ENCODE measurements at regions not wholly inside any gene's neighbourhood (a gene's known extent, or its start where the extent isn't known, plus 50 kb on each side); places are given as distances from the start of the nearest gene placed in this dataset.
A peak's percentile ranks its signal among the peaks of the same experiment; 100 is the strongest.

- H3K4me1 ChIP-seq (ENCODE audit: control insufficient read depth, insufficient read depth, low read depth, low read length) = no peaks in the 10 kb centered on the region
- no peaks in the 10 kb centered on the region for H3K79me1 ChIP-seq (replicated peaks; ENCODE audit: low read length, poor library complexity, severe bottlenecking)
- no peak overlapping the region for H3K23ac ChIP-seq (ENCODE audit: low read length in 2 of 2)
- H4K8ac ChIP-seq (ENCODE audit: low read length) = no peak overlapping the region
- no peak overlapping the region for H3K4ac ChIP-seq (ENCODE audit: low read depth in 1 of 2, low read length in 2 of 2)
- no peak overlapping the region for H2AK5ac ChIP-seq (ENCODE audit: low read length, severe bottlenecking)
- no peak overlapping the region for H3K27ac ChIP-seq (ENCODE audit: low read length, poor library complexity, severe bottlenecking)
- no peak overlapping the region for H3K4me2 ChIP-seq (ENCODE audit: low read length, poor library complexity, severe bottlenecking)
- no peak overlapping the region for H2BK120ac ChIP-seq (ENCODE audit: low read depth, low read length)
- no peak overlapping the region for H4K91ac ChIP-seq (ENCODE audit: low read length)
- H3K18ac ChIP-seq (ENCODE audit: low read depth in 1 of 2, low read length in 2 of 2) = no peak overlapping the region
- H2BK12ac ChIP-seq (ENCODE audit: low read length in 2 of 2) = no peak overlapping the region
- no peak overlapping the region for H3K14ac ChIP-seq (ENCODE audit: low read length in 2 of 2)
- H2AFZ ChIP-seq (ENCODE audit: low read depth, low read length) = no peak overlapping the region
- H3K9me3 ChIP-seq (ENCODE audit: control insufficient read depth, low read length) = no peaks in the 10 kb centered on the region
- peaks cover 0 to 16% of the 10 kb centered on the region in 2 experiments for H3K27me3 ChIP-seq (ENCODE audit: control insufficient read depth in 1 of 2, insufficient read depth in 1 of 2, low read length in 2 of 2)
- no peak overlapping the region for H3K4me3 ChIP-seq (ENCODE audit: insufficient read depth in 1 of 2, low read depth in 1 of 2, low read length in 2 of 2)
- DNase-seq = no peak
- WGBS = 100% methylated on average over 1 of the region's 1 CpG
- H3K36me3 ChIP-seq (ENCODE audit: control insufficient read depth in 1 of 2, insufficient read depth in 2 of 2, low read depth in 1 of 2, low read length in 2 of 2) = no peaks in the 10 kb centered on the region
- no peak overlapping the region for H3K9ac ChIP-seq (ENCODE audit: low read length)
- H2BK15ac ChIP-seq (ENCODE audit: low read depth, poor library complexity, severe bottlenecking) = no peak overlapping the region
- no peak overlapping the region for H2BK5ac ChIP-seq (ENCODE audit: low read depth, low read length, poor library complexity, severe bottlenecking)
Measured at GRCh38 chr3:94252316-94252715, 189.5 kb downstream of the NSUN3 start.

- Histone ChIP-seq H3K79me1 (replicated peaks; ENCODE audit: low read length, poor library complexity, severe bottlenecking) (no peaks in the 10 kb centered on the region), H3K27ac (ENCODE audit: low read length, poor library complexity, severe bottlenecking) (no peak overlapping the region), H4K8ac (ENCODE audit: low read length) (no peak overlapping the region), H3K4me1 (ENCODE audit: control insufficient read depth, insufficient read depth, low read depth, low read length) (no peaks in the 10 kb centered on the region), H2AFZ (ENCODE audit: low read depth, low read length) (no peak overlapping the region), H3K9me3 (ENCODE audit: control insufficient read depth, low read length) (no peaks in the 10 kb centered on the region), H3K4me2 (ENCODE audit: low read length, poor library complexity, severe bottlenecking) (no peak overlapping the region), H2BK12ac (ENCODE audit: low read length in 2 of 2) (no peak overlapping the region), H3K4ac (ENCODE audit: low read depth in 1 of 2, low read length in 2 of 2) (no peak overlapping the region), H3K18ac (ENCODE audit: low read depth in 1 of 2, low read length in 2 of 2) (no peak overlapping the region), H4K91ac (ENCODE audit: low read length) (no peak overlapping the region), H3K23ac (ENCODE audit: low read length in 2 of 2) (no peak overlapping the region), H3K4me3 (ENCODE audit: insufficient read depth in 1 of 2, low read depth in 1 of 2, low read length in 2 of 2) (no peak overlapping the region), H2BK5ac (ENCODE audit: low read depth, low read length, poor library complexity, severe bottlenecking) (no peak overlapping the region), H3K14ac (ENCODE audit: low read length in 2 of 2) (no peak overlapping the region), H2BK15ac (ENCODE audit: low read depth, poor library complexity, severe bottlenecking) (no peak overlapping the region), H3K9ac (ENCODE audit: low read length) (no peak overlapping the region), H2AK5ac (ENCODE audit: low read length, severe bottlenecking) (no peak overlapping the region), H3K36me3 (ENCODE audit: control insufficient read depth in 1 of 2, insufficient read depth in 2 of 2, low read depth in 1 of 2, low read length in 2 of 2) (no peaks in the 10 kb centered on the region), H2BK120ac (ENCODE audit: low read depth, low read length) (no peak overlapping the region), H3K27me3 (ENCODE audit: control insufficient read depth in 1 of 2, insufficient read depth in 1 of 2, low read length in 2 of 2) (peaks cover 0 to 9% of the 10 kb centered on the region in 2 experiments)
- WGBS = 39% methylated on average over 4 of the region's 5 CpGs
- no peak for DNase-seq
Measured at GRCh38 chr3:94256888-94257813, 194.3 kb downstream of the NSUN3 start.

- Histone ChIP-seq H3K79me1 (replicated peaks; ENCODE audit: low read length, poor library complexity, severe bottlenecking) (no peaks in the 10 kb centered on the region), H4K91ac (ENCODE audit: low read length) (no peak overlapping the region), H3K9ac (ENCODE audit: low read length) (no peak overlapping the region), H3K14ac (ENCODE audit: low read length in 2 of 2) (peak overlapping the region in 1 of 2 experiments; percentile 57), H3K9me3 (ENCODE audit: control insufficient read depth, low read length) (no peaks in the 10 kb centered on the region), H3K4me1 (ENCODE audit: control insufficient read depth, insufficient read depth, low read depth, low read length) (no peaks in the 10 kb centered on the region), H2AK5ac (ENCODE audit: low read length, severe bottlenecking) (no peak overlapping the region), H3K36me3 (ENCODE audit: control insufficient read depth in 1 of 2, insufficient read depth in 2 of 2, low read depth in 1 of 2, low read length in 2 of 2) (no peaks in the 10 kb centered on the region), H3K23ac (ENCODE audit: low read length in 2 of 2) (no peak overlapping the region), H3K27ac (ENCODE audit: low read length, poor library complexity, severe bottlenecking) (no peak overlapping the region), H2BK12ac (ENCODE audit: low read length in 2 of 2) (no peak overlapping the region), H2BK5ac (ENCODE audit: low read depth, low read length, poor library complexity, severe bottlenecking) (no peak overlapping the region), H3K4ac (ENCODE audit: low read depth in 1 of 2, low read length in 2 of 2) (no peak overlapping the region), H3K27me3 (ENCODE audit: control insufficient read depth in 1 of 2, insufficient read depth in 1 of 2, low read length in 2 of 2) (peaks cover 0 to 9% of the 10 kb centered on the region in 2 experiments), H2BK15ac (ENCODE audit: low read depth, poor library complexity, severe bottlenecking) (no peak overlapping the region), H2BK120ac (ENCODE audit: low read depth, low read length) (no peak overlapping the region), H4K8ac (ENCODE audit: low read length) (no peak overlapping the region), H3K4me3 (ENCODE audit: insufficient read depth in 1 of 2, low read depth in 1 of 2, low read length in 2 of 2) (no peak overlapping the region), H3K4me2 (ENCODE audit: low read length, poor library complexity, severe bottlenecking) (no peak overlapping the region), H3K18ac (ENCODE audit: low read depth in 1 of 2, low read length in 2 of 2) (no peak overlapping the region), H2AFZ (ENCODE audit: low read depth, low read length) (no peak overlapping the region)
- DNase-seq = no peak
Measured at GRCh38 chr3:94258851-94259250, 196.0 kb downstream of the NSUN3 start.

DNA sequence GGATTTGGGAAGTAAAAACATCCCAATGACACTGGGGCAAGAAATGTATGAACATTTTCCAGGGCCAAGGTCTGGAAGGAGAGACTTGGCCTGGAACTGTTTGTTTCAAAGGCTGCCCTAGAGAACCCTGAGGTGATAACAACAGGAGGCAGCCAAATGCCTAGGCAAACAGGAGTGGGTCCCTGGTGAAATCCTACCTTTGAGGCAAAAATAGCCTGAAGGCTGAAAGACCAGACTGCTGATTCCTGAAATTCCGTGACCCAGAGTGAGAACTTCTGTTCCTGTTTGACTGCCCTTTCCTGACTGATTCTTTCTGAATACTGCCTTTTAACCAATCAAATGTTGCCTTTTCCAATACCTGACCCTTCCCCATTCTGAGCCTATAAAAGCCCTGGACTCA, 196.4 kb downstream of the NSUN3 start:
- H3K27ac ChIP-seq (ENCODE audit: low read length, poor library complexity, severe bottlenecking) = no peak overlapping the region
- no peak overlapping the region for H3K23ac ChIP-seq (ENCODE audit: low read length in 2 of 2)
- no peak overlapping the region for H3K9ac ChIP-seq (ENCODE audit: low read length)
- peaks cover 0 to 9% of the 10 kb centered on the region in 2 experiments for H3K27me3 ChIP-seq (ENCODE audit: control insufficient read depth in 1 of 2, insufficient read depth in 1 of 2, low read length in 2 of 2)
- no peak overlapping the region for H4K91ac ChIP-seq (ENCODE audit: low read length)
- H2BK5ac ChIP-seq (ENCODE audit: low read depth, low read length, poor library complexity, severe bottlenecking) = no peak overlapping the region
- no peak overlapping the region for H3K4me3 ChIP-seq (ENCODE audit: insufficient read depth in 1 of 2, low read depth in 1 of 2, low read length in 2 of 2)
- H2BK120ac ChIP-seq (ENCODE audit: low read depth, low read length) = no peak overlapping the region
- no peaks in the 10 kb centered on the region for H3K36me3 ChIP-seq (ENCODE audit: control insufficient read depth in 1 of 2, insufficient read depth in 2 of 2, low read depth in 1 of 2, low read length in 2 of 2)
- no peak overlapping the region for H3K18ac ChIP-seq (ENCODE audit: low read depth in 1 of 2, low read length in 2 of 2)
- DNase-seq = no peak
- H3K79me1 ChIP-seq (replicated peaks; ENCODE audit: low read length, poor library complexity, severe bottlenecking) = no peaks in the 10 kb centered on the region
- no peak overlapping the region for H3K4me2 ChIP-seq (ENCODE audit: low read length, poor library complexity, severe bottlenecking)
- H2BK12ac ChIP-seq (ENCODE audit: low read length in 2 of 2) = no peak overlapping the region
- H3K14ac ChIP-seq (ENCODE audit: low read length in 2 of 2) = no peak overlapping the region
- no peak overlapping the region for H4K8ac ChIP-seq (ENCODE audit: low read length)
- H3K4ac ChIP-seq (ENCODE audit: low read depth in 1 of 2, low read length in 2 of 2) = no peak overlapping the region
- H3K4me1 ChIP-seq (ENCODE audit: control insufficient read depth, insufficient read depth, low read depth, low read length) = no peaks in the 10 kb centered on the region
- no peak overlapping the region for H2AK5ac ChIP-seq (ENCODE audit: low read length, severe bottlenecking)
- H2AFZ ChIP-seq (ENCODE audit: low read depth, low read length) = no peak overlapping the region
- no peaks in the 10 kb centered on the region for H3K9me3 ChIP-seq (ENCODE audit: control insufficient read depth, low read length)
- no peak overlapping the region for H2BK15ac ChIP-seq (ENCODE audit: low read depth, poor library complexity, severe bottlenecking)
- 94% methylated on average over 1 of the region's 1 CpG for WGBS
